Uterus (tissue), 2 donors: ENCODE measurements at regions not wholly inside any gene's neighbourhood (a gene's known extent, or its start where the extent isn't known, plus 50 kb on each side); places are given as distances from the start of the nearest gene placed in this dataset.

Experiments
- POLR2A ChIP-seq, 2 donors: fragments of 450-650 bp; IDR thresholded peaks; one replicate each; pipeline ENCODE4 v1.6.1; 2016; ENCODE audit warnings: antibody characterized with exemption in 2 of 2, mild to moderate bottlenecking in 1 of 2, moderate library complexity in 1 of 2
- TF ChIP-seq, protein P1 (sequence below), 4 experiments: fragments of 200-600 bp in 2 of 4; fragments of 450-650 bp in 2 of 4; sonication (generic) in 2 of 4; IDR thresholded peaks; one replicate each; pipeline ENCODE4 v1.5.1; 2016 to 2019; ENCODE audit warnings: antibody characterized with exemption in 4 of 4, mild to moderate bottlenecking in 2 of 4, moderate library complexity in 1 of 4

DNA sequence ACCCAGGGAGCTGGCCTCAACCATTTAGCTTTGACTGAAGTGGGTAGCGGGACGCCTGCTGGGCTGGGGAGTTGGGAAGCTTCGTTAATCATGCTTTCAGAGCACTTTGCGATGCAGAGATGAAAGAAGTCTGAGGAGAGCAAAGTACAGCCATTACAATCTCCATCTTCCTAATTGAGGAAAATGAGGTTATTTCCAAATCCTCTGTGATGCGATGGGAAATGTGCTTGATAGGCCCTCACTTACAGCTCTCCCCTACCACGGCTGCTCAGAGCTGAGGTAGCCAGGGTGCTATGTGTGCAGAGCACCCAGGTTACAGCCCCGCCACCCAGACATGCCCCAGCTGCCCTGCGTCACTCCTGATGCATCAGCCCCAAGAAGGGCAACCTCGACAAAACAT is 326.5 kb upstream of the KLHL29 start:
- TF ChIP-seq, protein P1, sequence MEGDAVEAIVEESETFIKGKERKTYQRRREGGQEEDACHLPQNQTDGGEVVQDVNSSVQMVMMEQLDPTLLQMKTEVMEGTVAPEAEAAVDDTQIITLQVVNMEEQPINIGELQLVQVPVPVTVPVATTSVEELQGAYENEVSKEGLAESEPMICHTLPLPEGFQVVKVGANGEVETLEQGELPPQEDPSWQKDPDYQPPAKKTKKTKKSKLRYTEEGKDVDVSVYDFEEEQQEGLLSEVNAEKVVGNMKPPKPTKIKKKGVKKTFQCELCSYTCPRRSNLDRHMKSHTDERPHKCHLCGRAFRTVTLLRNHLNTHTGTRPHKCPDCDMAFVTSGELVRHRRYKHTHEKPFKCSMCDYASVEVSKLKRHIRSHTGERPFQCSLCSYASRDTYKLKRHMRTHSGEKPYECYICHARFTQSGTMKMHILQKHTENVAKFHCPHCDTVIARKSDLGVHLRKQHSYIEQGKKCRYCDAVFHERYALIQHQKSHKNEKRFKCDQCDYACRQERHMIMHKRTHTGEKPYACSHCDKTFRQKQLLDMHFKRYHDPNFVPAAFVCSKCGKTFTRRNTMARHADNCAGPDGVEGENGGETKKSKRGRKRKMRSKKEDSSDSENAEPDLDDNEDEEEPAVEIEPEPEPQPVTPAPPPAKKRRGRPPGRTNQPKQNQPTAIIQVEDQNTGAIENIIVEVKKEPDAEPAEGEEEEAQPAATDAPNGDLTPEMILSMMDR (IDR thresholded peaks at IDR 0.05) = no peak
- no peak for TF ChIP-seq POLR2A (IDR thresholded peaks at IDR 0.05)
